Lower leg skin (tissue), 3 donors: ENCODE measurements at regions not wholly inside any gene's neighbourhood (a gene's known extent, or its start where the extent isn't known, plus 50 kb on each side); places are given as distances from the start of the nearest gene placed in this dataset.

ENCODE experiments used
- CTCF ChIP-seq, 3 donors: fragments of 450-650 bp; IDR thresholded peaks; one replicate each; pipeline ENCODE4 v1.5.1; 2016; ENCODE audit warnings: antibody characterized with exemption in 3 of 3, mild to moderate bottlenecking in 3 of 3, moderate library complexity in 2 of 3
- POLR2A ChIP-seq, 2 donors: fragments of 450-650 bp; IDR thresholded peaks; one replicate each; pipeline ENCODE4 v1.6.1; 2016 to 2017; ENCODE audit warnings: antibody characterized with exemption in 2 of 2, mild to moderate bottlenecking in 1 of 2, moderate library complexity in 1 of 2

- TF ChIP-seq CTCF (IDR thresholded peaks at IDR 0.05), result no peak
- no peak for TF ChIP-seq POLR2A (IDR thresholded peaks at IDR 0.05)
Observed at GRCh38 chr12:25653487-25654175, 100.5 kb upstream of the LMNTD1 start.
